Liver (tissue), 8 donors: ENCODE measurements at regions not wholly inside any gene's neighbourhood (a gene's known extent, or its start where the extent isn't known, plus 50 kb on each side); places are given as distances from the start of the nearest gene placed in this dataset.

Experiments used
- DNase-seq: peaks from one replicate; pipeline ENCODE4 v3.0.0-alpha.2; 2017; ENCODE audit warnings: low spot score
- H3K27ac ChIP-seq, 2 donors: one replicate each; pipeline ENCODE4 v1.7.0; 2013; ENCODE audit warnings: inconsistent platforms in 2 of 2, low read length in 2 of 2, control low read depth in 1 of 2, low read depth in 1 of 2, mild to moderate bottlenecking in 1 of 2
- H3K27me3 ChIP-seq, 4 donors: one replicate each; pipeline versions ENCODE4 v1.6.1 to v1.7.0; 2013; ENCODE audit warnings: low read length in 3 of 4, inconsistent platforms in 1 of 4, mild to moderate bottlenecking in 1 of 4, moderate library complexity in 1 of 4; ENCODE audit not compliant: control insufficient read depth in 4 of 4, insufficient read depth in 4 of 4
- H3K36me3 ChIP-seq, 4 donors: one replicate each; pipeline versions ENCODE4 v1.6.1 to v1.7.0; 2013; ENCODE audit warnings: low read length in 3 of 4, mild to moderate bottlenecking in 3 of 4, low read depth in 1 of 4, moderate library complexity in 1 of 4; ENCODE audit not compliant: control insufficient read depth in 4 of 4, insufficient read depth in 3 of 4
- H3K4me1 ChIP-seq, 4 donors: one replicate each; pipeline versions ENCODE4 v1.6.1 to v1.7.0; 2013; ENCODE audit warnings: low read length in 3 of 4, mild to moderate bottlenecking in 3 of 4, moderate library complexity in 1 of 4; ENCODE audit not compliant: control insufficient read depth in 4 of 4, insufficient read depth in 4 of 4
- H3K4me3 ChIP-seq, 3 donors: one replicate each; pipeline versions ENCODE4 v1.6.1 to v1.7.0; 2013; ENCODE audit warnings: low read length in 3 of 3, control low read depth in 1 of 3, low read depth in 1 of 3, mild to moderate bottlenecking in 1 of 3
- H3K9ac ChIP-seq, 2 donors: one replicate each; pipeline ENCODE4 v1.7.0; 2013; ENCODE audit warnings: low read length in 2 of 2, mild to moderate bottlenecking in 2 of 2, moderate library complexity in 2 of 2, control low read depth in 1 of 2, low read depth in 1 of 2
- H3K9me3 ChIP-seq, 4 donors: one replicate each; pipeline versions ENCODE4 v1.6.1 to v1.7.0; 2013; ENCODE audit warnings: low read length in 3 of 4; ENCODE audit not compliant: control insufficient read depth in 4 of 4
- FOXA1 ChIP-seq: IDR thresholded peaks from 2 replicates; pipeline ENCODE4 v1.6.1; 2016; ENCODE audit warnings: antibody characterized with exemption
- FOXA2 ChIP-seq: IDR thresholded peaks from 2 replicates; pipeline ENCODE4 v1.6.1; 2016; ENCODE audit warnings: antibody characterized with exemption
- GABPA ChIP-seq, 2 donors: IDR thresholded peaks in 1 of 2; conservative IDR thresholded peaks in 1 of 2; 2 replicates each; pipeline ENCODE4 v1.6.1; 2016; ENCODE audit warnings: antibody characterized with exemption in 2 of 2, mild to moderate bottlenecking in 1 of 2, moderate library complexity in 1 of 2
- HNF4A ChIP-seq, 2 donors: conservative IDR thresholded peaks; 2 replicates each; pipeline ENCODE4 v1.6.1; 2016; ENCODE audit warnings: antibody characterized with exemption in 2 of 2, mild to moderate bottlenecking in 2 of 2
- HNF4G ChIP-seq: IDR thresholded peaks from 2 replicates; pipeline ENCODE4 v1.6.1; 2016; ENCODE audit warnings: antibody characterized with exemption
- JUND ChIP-seq, 2 donors: IDR thresholded peaks; 2 replicates each; pipeline ENCODE4 v1.6.1; 2016; ENCODE audit warnings: antibody characterized with exemption in 2 of 2
- NR2F2 ChIP-seq: IDR thresholded peaks from 2 replicates; pipeline ENCODE4 v1.6.1; 2016; ENCODE audit warnings: antibody characterized with exemption
- RAD21 ChIP-seq, 2 donors: IDR thresholded peaks; 2 replicates each; pipeline ENCODE4 v1.6.1; 2016; ENCODE audit warnings: antibody characterized with exemption in 2 of 2, mild to moderate bottlenecking in 2 of 2
- RXRA ChIP-seq, 2 donors: IDR thresholded peaks; 2 replicates each; pipeline ENCODE4 v1.6.1; 2017 to 2018; ENCODE audit warnings: antibody characterized with exemption in 2 of 2, mild to moderate bottlenecking in 1 of 2
- SP1 ChIP-seq: IDR thresholded peaks from 2 replicates; pipeline ENCODE4 v1.6.1; 2018; ENCODE audit warnings: antibody characterized with exemption, mild to moderate bottlenecking
- YY1 ChIP-seq: IDR thresholded peaks from 2 replicates; pipeline ENCODE4 v1.6.1; 2016; ENCODE audit warnings: antibody characterized with exemption, mild to moderate bottlenecking
- WGBS: extraction: QIAGEN DNeasy Blood & Tissue Kit; methylation state at CpG from one replicate; pipeline ENCODE4 v1.1.7; 2013; 5-methylcytosine and 5-hydroxymethylcytosine counted together
- TF ChIP-seq, protein P1 (sequence below): IDR thresholded peaks from 2 replicates; pipeline ENCODE4 v1.6.1; 2016; ENCODE audit warnings: antibody characterized with exemption, mild to moderate bottlenecking
- TF ChIP-seq, protein P2 (sequence below): IDR thresholded peaks from 2 replicates; pipeline ENCODE4 v1.6.1; 2016; ENCODE audit warnings: antibody characterized with exemption
- TF ChIP-seq, protein P3 (sequence below): IDR thresholded peaks from 2 replicates; pipeline ENCODE4 v1.6.1; 2016; ENCODE audit warnings: antibody characterized with exemption
- TF ChIP-seq, protein P4 (sequence below): fragments of 150-350 bp; IDR thresholded peaks from 2 replicates; pipeline ENCODE4 v1.5.1; 2017; ENCODE audit warnings: improper control_type of control experiment, low read depth, low read length; ENCODE audit not compliant: missing input control
- TF ChIP-seq, protein P5 (sequence below): IDR thresholded peaks from 2 replicates; pipeline ENCODE4 v1.6.1; 2016; ENCODE audit warnings: antibody characterized with exemption
- donor health status: healthy.
- donor health status: healthy.
- donor health status: healthy.
- donor health status: healthy.
- donor health status: healthy.

- WGBS, result 11% methylated on average over 3 of the region's 3 CpGs
- no peak overlapping the region for H3K4me3 ChIP-seq
Measured at GRCh38 chr4:62644372-62644771, 1444.2 kb downstream of the ADGRL3 start.

GRCh38 chr4:62640296-62640695, 1440.2 kb downstream of the ADGRL3 start:
- Histone ChIP-seq H3K27me3 (no peaks in the 10 kb centered on the region), H3K4me3 (no peak overlapping the region), H3K4me1 (no peaks in the 10 kb centered on the region), H3K9me3 (no peaks in the 10 kb centered on the region), H3K9ac (no peak overlapping the region), H3K36me3 (no peaks in the 10 kb centered on the region), H3K27ac (no peak overlapping the region)
- no peak for DNase-seq
- TF ChIP-seq NR2F2 (no peak), GABPA (IDR thresholded peaks at IDR 0.05 in 1 of 2, conservative IDR thresholded peaks at IDR 0.05 in 1 of 2) (no peak), HNF4G (no peak), RAD21 (IDR thresholded peaks at IDR 0.05) (no peak), RXRA (IDR thresholded peaks at IDR 0.05) (no peak), FOXA2 (no peak), FOXA1 (no peak), JUND (IDR thresholded peaks at IDR 0.05) (no peak), SP1 (no peak), YY1 (no peak), HNF4A (conservative IDR thresholded peaks at IDR 0.05) (no peak)
- TF ChIP-seq, protein P1, sequence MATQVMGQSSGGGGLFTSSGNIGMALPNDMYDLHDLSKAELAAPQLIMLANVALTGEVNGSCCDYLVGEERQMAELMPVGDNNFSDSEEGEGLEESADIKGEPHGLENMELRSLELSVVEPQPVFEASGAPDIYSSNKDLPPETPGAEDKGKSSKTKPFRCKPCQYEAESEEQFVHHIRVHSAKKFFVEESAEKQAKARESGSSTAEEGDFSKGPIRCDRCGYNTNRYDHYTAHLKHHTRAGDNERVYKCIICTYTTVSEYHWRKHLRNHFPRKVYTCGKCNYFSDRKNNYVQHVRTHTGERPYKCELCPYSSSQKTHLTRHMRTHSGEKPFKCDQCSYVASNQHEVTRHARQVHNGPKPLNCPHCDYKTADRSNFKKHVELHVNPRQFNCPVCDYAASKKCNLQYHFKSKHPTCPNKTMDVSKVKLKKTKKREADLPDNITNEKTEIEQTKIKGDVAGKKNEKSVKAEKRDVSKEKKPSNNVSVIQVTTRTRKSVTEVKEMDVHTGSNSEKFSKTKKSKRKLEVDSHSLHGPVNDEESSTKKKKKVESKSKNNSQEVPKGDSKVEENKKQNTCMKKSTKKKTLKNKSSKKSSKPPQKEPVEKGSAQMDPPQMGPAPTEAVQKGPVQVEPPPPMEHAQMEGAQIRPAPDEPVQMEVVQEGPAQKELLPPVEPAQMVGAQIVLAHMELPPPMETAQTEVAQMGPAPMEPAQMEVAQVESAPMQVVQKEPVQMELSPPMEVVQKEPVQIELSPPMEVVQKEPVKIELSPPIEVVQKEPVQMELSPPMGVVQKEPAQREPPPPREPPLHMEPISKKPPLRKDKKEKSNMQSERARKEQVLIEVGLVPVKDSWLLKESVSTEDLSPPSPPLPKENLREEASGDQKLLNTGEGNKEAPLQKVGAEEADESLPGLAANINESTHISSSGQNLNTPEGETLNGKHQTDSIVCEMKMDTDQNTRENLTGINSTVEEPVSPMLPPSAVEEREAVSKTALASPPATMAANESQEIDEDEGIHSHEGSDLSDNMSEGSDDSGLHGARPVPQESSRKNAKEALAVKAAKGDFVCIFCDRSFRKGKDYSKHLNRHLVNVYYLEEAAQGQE, result no peak
- TF ChIP-seq, protein P2, sequence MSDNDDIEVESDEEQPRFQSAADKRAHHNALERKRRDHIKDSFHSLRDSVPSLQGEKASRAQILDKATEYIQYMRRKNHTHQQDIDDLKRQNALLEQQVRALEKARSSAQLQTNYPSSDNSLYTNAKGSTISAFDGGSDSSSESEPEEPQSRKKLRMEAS, result no peak
- TF ChIP-seq, protein P3, sequence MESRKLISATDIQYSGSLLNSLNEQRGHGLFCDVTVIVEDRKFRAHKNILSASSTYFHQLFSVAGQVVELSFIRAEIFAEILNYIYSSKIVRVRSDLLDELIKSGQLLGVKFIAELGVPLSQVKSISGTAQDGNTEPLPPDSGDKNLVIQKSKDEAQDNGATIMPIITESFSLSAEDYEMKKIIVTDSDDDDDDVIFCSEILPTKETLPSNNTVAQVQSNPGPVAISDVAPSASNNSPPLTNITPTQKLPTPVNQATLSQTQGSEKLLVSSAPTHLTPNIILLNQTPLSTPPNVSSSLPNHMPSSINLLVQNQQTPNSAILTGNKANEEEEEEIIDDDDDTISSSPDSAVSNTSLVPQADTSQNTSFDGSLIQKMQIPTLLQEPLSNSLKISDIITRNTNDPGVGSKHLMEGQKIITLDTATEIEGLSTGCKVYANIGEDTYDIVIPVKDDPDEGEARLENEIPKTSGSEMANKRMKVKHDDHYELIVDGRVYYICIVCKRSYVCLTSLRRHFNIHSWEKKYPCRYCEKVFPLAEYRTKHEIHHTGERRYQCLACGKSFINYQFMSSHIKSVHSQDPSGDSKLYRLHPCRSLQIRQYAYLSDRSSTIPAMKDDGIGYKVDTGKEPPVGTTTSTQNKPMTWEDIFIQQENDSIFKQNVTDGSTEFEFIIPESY, result no peak
- TF ChIP-seq, protein P4, sequence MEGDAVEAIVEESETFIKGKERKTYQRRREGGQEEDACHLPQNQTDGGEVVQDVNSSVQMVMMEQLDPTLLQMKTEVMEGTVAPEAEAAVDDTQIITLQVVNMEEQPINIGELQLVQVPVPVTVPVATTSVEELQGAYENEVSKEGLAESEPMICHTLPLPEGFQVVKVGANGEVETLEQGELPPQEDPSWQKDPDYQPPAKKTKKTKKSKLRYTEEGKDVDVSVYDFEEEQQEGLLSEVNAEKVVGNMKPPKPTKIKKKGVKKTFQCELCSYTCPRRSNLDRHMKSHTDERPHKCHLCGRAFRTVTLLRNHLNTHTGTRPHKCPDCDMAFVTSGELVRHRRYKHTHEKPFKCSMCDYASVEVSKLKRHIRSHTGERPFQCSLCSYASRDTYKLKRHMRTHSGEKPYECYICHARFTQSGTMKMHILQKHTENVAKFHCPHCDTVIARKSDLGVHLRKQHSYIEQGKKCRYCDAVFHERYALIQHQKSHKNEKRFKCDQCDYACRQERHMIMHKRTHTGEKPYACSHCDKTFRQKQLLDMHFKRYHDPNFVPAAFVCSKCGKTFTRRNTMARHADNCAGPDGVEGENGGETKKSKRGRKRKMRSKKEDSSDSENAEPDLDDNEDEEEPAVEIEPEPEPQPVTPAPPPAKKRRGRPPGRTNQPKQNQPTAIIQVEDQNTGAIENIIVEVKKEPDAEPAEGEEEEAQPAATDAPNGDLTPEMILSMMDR, result no peak
- 56% methylated on average over 2 of the region's 2 CpGs for WGBS

More at GRCh38 chr4:62644372-62644771, 1444.2 kb downstream of the ADGRL3 start:
- Histone ChIP-seq H3K9me3 (no peaks in the 10 kb centered on the region), H3K36me3 (no peaks in the 10 kb centered on the region), H3K27me3 (no peaks in the 10 kb centered on the region), H3K9ac (no peak overlapping the region), H3K4me1 (no peaks in the 10 kb centered on the region), H3K27ac (no peak overlapping the region)
- no peak for DNase-seq
- TF ChIP-seq, protein P2, result no peak
- peak; percentile 45 to 58 for TF ChIP-seq RAD21 (IDR thresholded peaks at IDR 0.05)
- TF ChIP-seq, protein P5, sequence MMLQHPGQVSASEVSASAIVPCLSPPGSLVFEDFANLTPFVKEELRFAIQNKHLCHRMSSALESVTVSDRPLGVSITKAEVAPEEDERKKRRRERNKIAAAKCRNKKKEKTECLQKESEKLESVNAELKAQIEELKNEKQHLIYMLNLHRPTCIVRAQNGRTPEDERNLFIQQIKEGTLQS, result no peak
